Activated CD8-positive, alpha-beta memory T cell treated with anti-CD3 and anti-CD28 coated beads, Interleukin-2, amount 10 ng/mL, durations not matched to agents 7 days and 5 days (primary cell): ENCODE measurements at regions not wholly inside any gene's neighbourhood (a gene's known extent, or its start where the extent isn't known, plus 50 kb on each side); places are given as distances from the start of the nearest gene placed in this dataset.

Source experiments
- ATAC-seq: fragments of 150-1000 bp; cut with Tn5 transposase; one replicate; pipeline ENCODE4 v1.10.0; 2021; ENCODE audit warnings: moderate library complexity
- CTCF ChIA-PET: fragments of 350-600 bp; sonication (Branson Sonifier 250); formaldehyde crosslinking; loops from one replicate; lab custom pipeline; 2021; ENCODE audit warnings: antibody characterized with exemption; lab: Charles Lee
- DNase-seq: peaks from one replicate; pipeline ENCODE4 v3.0.0-alpha.2; 2020
- H3K27ac Mint-ChIP-seq: one replicate; pipeline ENCODE4 v1.8.0; 2021; ENCODE audit warnings: mild to moderate bottlenecking, mixed read lengths
- H3K27me3 Mint-ChIP-seq: one replicate; pipeline ENCODE4 v1.8.0; 2021; ENCODE audit warnings: mixed read lengths
- H3K36me3 Mint-ChIP-seq: one replicate; pipeline ENCODE4 v1.8.0; 2021; ENCODE audit warnings: mild to moderate bottlenecking, mixed read lengths
- H3K4me1 Mint-ChIP-seq: one replicate; pipeline ENCODE4 v1.8.0; 2021; ENCODE audit warnings: mixed read lengths
- H3K4me3 Mint-ChIP-seq: one replicate; pipeline ENCODE4 v1.8.0; 2021; ENCODE audit warnings: mild to moderate bottlenecking, moderate library complexity, mixed read lengths
- H3K9me3 Mint-ChIP-seq: one replicate; pipeline ENCODE4 v1.8.0; 2022; ENCODE audit warnings: low read depth, mixed read lengths

- no peak for DNase-seq
- Mint-ChIP-seq H3K27ac (no peak overlapping the region), H3K4me1 (no peaks in the 10 kb centered on the region), H3K4me3 (no peak overlapping the region), H3K9me3 (peaks cover 30% of the 10 kb centered on the region), H3K27me3 (no peaks in the 10 kb centered on the region), H3K36me3 (no peaks in the 10 kb centered on the region)
- ATAC-seq = no peak
- CTCF ChIA-PET = no interaction called here
These were observed 422.3 kb upstream of the RBFOX1 start for GRCh38 chr16:6910301-6910700.

- Mint-ChIP-seq H3K4me3 (no peak overlapping the region), H3K27me3 (no peaks in the 10 kb centered on the region), H3K9me3 (peaks cover 34% of the 10 kb centered on the region), H3K36me3 (no peaks in the 10 kb centered on the region), H3K27ac (no peak overlapping the region), H3K4me1 (no peaks in the 10 kb centered on the region)
- DNase-seq (no peak), ATAC-seq (no peak)
- CTCF ChIA-PET = no interaction called here
These were observed 427.0 kb upstream of the RBFOX1 start for GRCh38 chr16:6905601-6906000.

- Mint-ChIP-seq H3K9me3 (peaks cover 40% of the 10 kb centered on the region), H3K27ac (no peak overlapping the region), H3K36me3 (no peaks in the 10 kb centered on the region), H3K4me1 (no peaks in the 10 kb centered on the region), H3K4me3 (no peak overlapping the region), H3K27me3 (no peaks in the 10 kb centered on the region)
- CTCF ChIA-PET = no interaction called here
- DNase-seq (no peak), ATAC-seq (no peak)
These were observed 429.0 kb upstream of the RBFOX1 start for GRCh38 chr16:6903671-6904070.

GRCh38 chr16:6898896-6899295, 433.7 kb upstream of the RBFOX1 start:
- Mint-ChIP-seq H3K27ac (no peak overlapping the region), H3K36me3 (no peaks in the 10 kb centered on the region), H3K9me3 (peaks cover 30% of the 10 kb centered on the region), H3K4me3 (no peak overlapping the region), H3K27me3 (no peaks in the 10 kb centered on the region), H3K4me1 (no peaks in the 10 kb centered on the region)
- no peak for ATAC-seq
- DNase-seq = no peak
- CTCF ChIA-PET = no interaction called here

DNA sequence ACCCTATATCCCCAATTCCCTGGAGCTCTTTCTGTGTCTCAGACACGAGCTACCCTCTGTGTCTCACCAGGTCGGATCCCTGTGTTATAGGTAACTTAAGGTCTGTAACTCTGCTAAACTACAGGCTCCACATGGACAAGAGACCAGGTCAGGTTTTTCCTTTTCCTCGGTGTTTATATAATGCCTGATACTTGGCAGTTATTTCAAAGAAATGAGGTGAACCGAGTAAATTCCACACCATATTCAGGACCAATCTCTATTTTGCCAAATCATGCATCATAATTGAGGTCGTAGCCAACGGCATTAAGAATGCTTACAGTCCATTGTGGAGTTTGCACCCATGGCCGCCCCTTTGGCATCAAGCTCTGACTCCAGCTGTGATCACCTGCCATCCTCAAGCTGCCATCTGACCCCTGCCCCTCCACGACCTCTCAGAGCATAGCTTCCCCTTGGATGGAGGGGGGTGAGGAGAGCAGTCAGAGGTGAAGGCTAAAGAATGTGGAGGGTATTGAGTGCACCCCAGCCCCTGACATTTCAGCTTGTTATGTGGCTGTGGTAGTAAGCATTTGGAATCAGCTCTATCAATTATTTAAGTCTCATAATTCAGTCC, 434.7 kb upstream of the RBFOX1 start:
- H3K36me3 Mint-ChIP-seq = no peaks in the 10 kb centered on the region
- peaks cover 24% of the 10 kb centered on the region for H3K9me3 Mint-ChIP-seq
- no peak overlapping the region for H3K4me3 Mint-ChIP-seq
- CTCF ChIA-PET = no interaction called here
- ATAC-seq (no peak), DNase-seq (no peak)
- no peaks in the 10 kb centered on the region for H3K4me1 Mint-ChIP-seq
- no peak overlapping the region for H3K27ac Mint-ChIP-seq
- H3K27me3 Mint-ChIP-seq = no peaks in the 10 kb centered on the region

GRCh38 chr16:6892966-6893365, 439.7 kb upstream of the RBFOX1 start:
- ATAC-seq (no peak), DNase-seq (no peak)
- Mint-ChIP-seq H3K27me3 (no peaks in the 10 kb centered on the region), H3K36me3 (no peaks in the 10 kb centered on the region), H3K27ac (no peak overlapping the region), H3K9me3 (peaks cover 9% of the 10 kb centered on the region), H3K4me1 (no peaks in the 10 kb centered on the region), H3K4me3 (no peak overlapping the region)
- CTCF ChIA-PET = no interaction called here

GRCh38 chr16:6891496-6891895, 441.1 kb upstream of the RBFOX1 start:
- Mint-ChIP-seq H3K36me3 (no peaks in the 10 kb centered on the region), H3K4me3 (no peak overlapping the region), H3K4me1 (no peaks in the 10 kb centered on the region), H3K27ac (no peak overlapping the region), H3K9me3 (peaks cover 8% of the 10 kb centered on the region), H3K27me3 (no peaks in the 10 kb centered on the region)
- no peak for DNase-seq
- no peak for ATAC-seq
- CTCF ChIA-PET = no interaction called here

- Mint-ChIP-seq H3K27ac (no peak overlapping the region), H3K27me3 (no peaks in the 10 kb centered on the region), H3K4me1 (no peaks in the 10 kb centered on the region), H3K4me3 (no peak overlapping the region), H3K36me3 (no peaks in the 10 kb centered on the region), H3K9me3 (peaks cover 11% of the 10 kb centered on the region)
- CTCF ChIA-PET = no interaction called here
- DNase-seq (no peak), ATAC-seq (no peak)
These were observed 444.1 kb upstream of the RBFOX1 start for GRCh38 chr16:6888531-6888930.

DNA sequence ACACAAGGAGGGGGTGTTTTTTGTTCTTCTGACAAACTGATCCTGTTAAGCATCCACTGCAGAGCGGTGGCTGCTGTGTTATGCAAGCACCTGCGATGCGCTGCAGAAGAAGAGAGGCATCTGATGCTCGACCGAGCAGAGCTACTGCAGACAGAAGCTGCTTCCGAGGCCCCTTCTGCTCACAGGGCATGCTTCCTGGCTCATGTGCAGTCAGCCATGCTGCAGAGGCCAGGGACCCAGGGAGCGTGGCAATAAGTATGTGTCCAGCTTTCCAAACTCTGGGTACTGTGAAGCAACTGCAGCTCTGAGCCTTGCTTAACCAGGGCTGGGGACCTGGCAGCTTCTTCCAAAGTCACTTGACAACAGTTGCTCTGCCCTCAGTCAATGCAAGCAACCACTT, 448.6 kb upstream of the RBFOX1 start:
- CTCF ChIA-PET = no interaction called here
- no peak for DNase-seq
- H3K4me1 Mint-ChIP-seq = no peaks in the 10 kb centered on the region
- no peak overlapping the region for H3K4me3 Mint-ChIP-seq
- H3K9me3 Mint-ChIP-seq = peaks cover 19% of the 10 kb centered on the region
- ATAC-seq = no peak
- no peaks in the 10 kb centered on the region for H3K27me3 Mint-ChIP-seq
- H3K27ac Mint-ChIP-seq = no peak overlapping the region
- H3K36me3 Mint-ChIP-seq = no peaks in the 10 kb centered on the region

- H3K9me3 Mint-ChIP-seq = peaks cover 23% of the 10 kb centered on the region
- DNase-seq (no peak), ATAC-seq (no peak)
- no peak overlapping the region for H3K27ac Mint-ChIP-seq
- CTCF ChIA-PET = no interaction called here
- H3K36me3 Mint-ChIP-seq = no peaks in the 10 kb centered on the region
- no peak overlapping the region for H3K4me3 Mint-ChIP-seq
- no peaks in the 10 kb centered on the region for H3K27me3 Mint-ChIP-seq
- no peaks in the 10 kb centered on the region for H3K4me1 Mint-ChIP-seq
These were observed 452.4 kb upstream of the RBFOX1 start for GRCh38 chr16:6880263-6880662.

- H3K36me3 Mint-ChIP-seq = no peaks in the 10 kb centered on the region
These were observed 468.0 kb upstream of the RBFOX1 start for GRCh38 chr16:6864671-6865070.

GRCh38 chr16:6864244-6864643, 468.4 kb upstream of the RBFOX1 start:
- DNase-seq (no peak), ATAC-seq (no peak)
- no peak overlapping the region for H3K4me3 Mint-ChIP-seq
- no peaks in the 10 kb centered on the region for H3K27me3 Mint-ChIP-seq
- no peak overlapping the region for H3K27ac Mint-ChIP-seq
- peaks cover 14% of the 10 kb centered on the region for H3K9me3 Mint-ChIP-seq
- H3K4me1 Mint-ChIP-seq = no peaks in the 10 kb centered on the region
- no peaks in the 10 kb centered on the region for H3K36me3 Mint-ChIP-seq
- CTCF ChIA-PET = no interaction called here

More at GRCh38 chr16:6864671-6865070, 468.0 kb upstream of the RBFOX1 start:
- Mint-ChIP-seq H3K4me3 (no peak overlapping the region), H3K4me1 (no peaks in the 10 kb centered on the region), H3K9me3 (peaks cover 14% of the 10 kb centered on the region), H3K27me3 (no peaks in the 10 kb centered on the region), H3K27ac (no peak overlapping the region)
- ATAC-seq (no peak), DNase-seq (no peak)
- CTCF ChIA-PET = no interaction called here

- Mint-ChIP-seq H3K27me3 (no peaks in the 10 kb centered on the region), H3K9me3 (peaks cover 12% of the 10 kb centered on the region), H3K36me3 (no peaks in the 10 kb centered on the region), H3K4me1 (no peaks in the 10 kb centered on the region), H3K4me3 (no peak overlapping the region), H3K27ac (no peak overlapping the region)
- DNase-seq (no peak), ATAC-seq (no peak)
- CTCF ChIA-PET = no interaction called here
These were observed 469.5 kb upstream of the RBFOX1 start for GRCh38 chr16:6863135-6863534.

- Mint-ChIP-seq H3K27me3 (no peaks in the 10 kb centered on the region), H3K27ac (no peak overlapping the region), H3K4me1 (no peaks in the 10 kb centered on the region), H3K4me3 (no peak overlapping the region), H3K36me3 (no peaks in the 10 kb centered on the region), H3K9me3 (peaks cover 11% of the 10 kb centered on the region)
- ATAC-seq = no peak
- DNase-seq = no peak
- CTCF ChIA-PET = no interaction called here
These were observed 470.7 kb upstream of the RBFOX1 start for GRCh38 chr16:6861815-6862477.
